ENCODE measurements at regions not wholly inside any gene's neighbourhood (a gene's known extent, or its start where the extent isn't known, plus 50 kb on each side); places are given as distances from the start of the nearest gene placed in this dataset.

DNA sequence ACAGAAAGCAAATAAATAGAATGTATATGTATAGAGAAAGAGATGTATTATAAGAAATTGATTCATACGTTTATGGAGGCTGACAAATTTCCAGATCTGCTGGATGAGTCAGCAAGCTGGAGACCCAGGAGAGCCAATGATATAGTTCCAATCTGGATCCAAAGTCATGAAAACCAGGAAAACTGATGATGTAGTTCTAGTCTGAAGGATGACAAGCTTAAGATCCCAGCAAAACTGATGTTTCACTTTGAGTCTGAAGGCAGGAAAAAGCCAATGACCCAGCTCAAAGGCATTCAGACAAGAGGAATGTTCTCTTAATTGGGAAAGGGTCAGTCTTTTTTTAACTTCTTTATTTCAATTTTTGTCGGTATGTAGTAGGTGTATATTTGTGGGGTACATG is 102.6 kb downstream of the LHFPL1 start:
- TF ChIP-seq, protein P1, sequence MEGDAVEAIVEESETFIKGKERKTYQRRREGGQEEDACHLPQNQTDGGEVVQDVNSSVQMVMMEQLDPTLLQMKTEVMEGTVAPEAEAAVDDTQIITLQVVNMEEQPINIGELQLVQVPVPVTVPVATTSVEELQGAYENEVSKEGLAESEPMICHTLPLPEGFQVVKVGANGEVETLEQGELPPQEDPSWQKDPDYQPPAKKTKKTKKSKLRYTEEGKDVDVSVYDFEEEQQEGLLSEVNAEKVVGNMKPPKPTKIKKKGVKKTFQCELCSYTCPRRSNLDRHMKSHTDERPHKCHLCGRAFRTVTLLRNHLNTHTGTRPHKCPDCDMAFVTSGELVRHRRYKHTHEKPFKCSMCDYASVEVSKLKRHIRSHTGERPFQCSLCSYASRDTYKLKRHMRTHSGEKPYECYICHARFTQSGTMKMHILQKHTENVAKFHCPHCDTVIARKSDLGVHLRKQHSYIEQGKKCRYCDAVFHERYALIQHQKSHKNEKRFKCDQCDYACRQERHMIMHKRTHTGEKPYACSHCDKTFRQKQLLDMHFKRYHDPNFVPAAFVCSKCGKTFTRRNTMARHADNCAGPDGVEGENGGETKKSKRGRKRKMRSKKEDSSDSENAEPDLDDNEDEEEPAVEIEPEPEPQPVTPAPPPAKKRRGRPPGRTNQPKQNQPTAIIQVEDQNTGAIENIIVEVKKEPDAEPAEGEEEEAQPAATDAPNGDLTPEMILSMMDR (IDR thresholded peaks at IDR 0.05; ENCODE audit: poor library complexity): no peak
- TF ChIP-seq EZH2 (IDR thresholded peaks at IDR 0.05; ENCODE audit: borderline replicate concordance) (no peak), EZH2phosphoT487 (IDR thresholded peaks at IDR 0.05; ENCODE audit: low read depth, severe bottlenecking, unreplicated experiment) (no peak)

Measured in hepatocyte (in vitro differentiated cells).